ENCODE measurements at regions not wholly inside any gene's neighbourhood (a gene's known extent, or its start where the extent isn't known, plus 50 kb on each side); places are given as distances from the start of the nearest gene placed in this dataset.
A peak's percentile ranks its signal among the peaks of the same experiment; 100 is the strongest.
"Not testable (repeated sequence)": the region's sequence is repeated elsewhere in the genome, so short reads cannot be mapped to it uniquely, and the experiment has no call there.

DNA sequence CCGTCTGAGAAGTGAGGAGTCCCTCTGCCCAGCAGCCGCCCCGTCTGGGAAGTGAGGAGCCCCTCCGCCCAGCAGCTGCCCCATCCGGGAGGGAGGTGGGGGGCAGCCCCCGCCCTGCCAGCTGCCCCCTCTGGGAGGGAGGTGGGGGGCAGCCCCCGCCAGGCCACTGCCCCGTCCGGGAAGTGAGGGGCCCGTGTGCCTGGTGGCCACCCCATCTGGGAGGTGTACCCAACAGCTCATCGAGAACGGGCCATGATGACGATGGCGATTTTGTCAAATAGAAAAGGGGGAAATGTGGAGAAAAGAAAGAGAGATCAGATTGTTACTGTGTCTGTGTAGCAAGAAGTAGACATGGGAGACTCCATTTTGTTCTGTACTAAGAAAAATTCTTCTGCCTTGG lies 208.8 kb downstream of the KDM5D start:
- not testable (repeated sequence) for DNase-seq

DNA sequence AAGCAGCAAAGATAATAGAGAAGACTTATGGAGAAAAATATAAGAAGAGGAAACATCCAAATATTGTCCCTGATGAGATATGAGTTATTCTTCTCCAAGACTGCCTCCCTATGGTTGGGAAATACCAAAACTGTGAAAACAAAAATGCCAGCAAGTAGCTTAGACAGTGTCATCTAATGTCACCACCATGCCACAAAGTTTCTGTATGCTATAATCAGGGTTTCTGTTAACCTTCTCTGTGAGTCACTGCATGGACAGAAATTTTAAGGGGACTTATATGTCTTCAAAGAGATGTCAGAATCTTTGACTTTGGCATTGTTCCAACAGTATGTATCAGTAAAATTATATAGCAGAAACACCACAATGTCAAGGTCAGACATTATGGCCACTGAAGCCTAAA lies 222.6 kb downstream of the KDM5D start:
- no peak for DNase-seq

DNA sequence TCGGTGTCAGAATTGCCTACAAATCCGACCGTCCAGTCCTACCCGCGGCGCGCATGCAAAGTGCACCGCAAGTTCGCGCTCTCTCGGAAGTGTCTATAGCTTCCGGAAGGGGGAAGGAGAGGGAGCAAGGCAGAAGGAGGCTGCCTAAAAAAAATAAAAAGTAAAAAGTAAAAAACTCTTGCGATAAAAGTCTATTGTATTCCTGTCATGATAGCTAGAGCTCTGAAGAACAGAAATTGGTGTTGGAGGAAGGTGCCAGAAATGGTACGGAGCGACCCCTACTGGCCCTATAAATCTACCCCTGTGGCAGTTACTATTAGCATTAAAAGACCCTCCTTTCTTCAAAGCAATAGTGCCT lies 241.5 kb downstream of the KDM5D start:
- no peak for DNase-seq

DNA sequence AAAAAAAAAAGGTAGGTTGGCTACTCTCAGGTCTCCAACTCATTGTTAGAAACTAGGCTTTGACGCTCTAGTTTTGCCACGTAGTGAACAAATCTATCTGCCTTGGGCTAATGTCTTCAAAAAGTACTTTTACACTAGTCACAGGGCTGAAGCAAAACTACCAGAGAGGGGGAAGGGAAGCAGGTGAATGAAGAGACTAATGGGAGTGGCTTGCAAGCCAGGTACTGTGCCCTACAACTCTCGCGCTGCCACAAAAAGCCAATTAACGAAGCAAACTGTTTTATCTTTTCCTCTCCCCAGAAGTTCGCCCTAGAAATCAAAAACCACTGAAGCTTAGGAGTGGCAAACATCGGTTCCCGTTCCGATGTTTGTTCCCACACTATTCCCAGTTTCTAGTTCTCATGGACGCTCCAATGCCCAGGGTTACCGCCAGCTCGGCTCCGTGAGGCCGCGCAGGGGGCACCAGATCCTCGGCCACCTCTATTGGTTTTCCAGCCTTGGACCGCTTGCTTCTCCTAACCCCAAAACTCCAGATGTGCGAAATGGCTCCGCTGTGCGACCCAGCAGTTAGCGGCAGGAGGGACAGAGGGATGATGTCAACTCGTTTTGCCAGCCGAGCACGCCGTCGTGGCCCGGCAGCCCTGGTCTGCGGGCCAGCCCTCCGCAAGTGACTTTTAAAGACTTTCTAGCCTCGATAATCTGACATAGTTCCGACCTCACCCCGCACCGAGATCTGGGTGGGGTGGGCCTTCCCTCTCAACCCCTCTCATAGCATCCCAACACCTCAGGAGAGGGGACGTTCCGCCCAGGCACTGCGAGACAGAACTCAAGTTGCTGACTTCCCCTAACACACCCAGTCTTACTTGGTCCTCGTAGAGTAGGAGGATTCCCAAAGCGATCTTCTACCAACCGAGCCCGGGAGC lies 242.1 kb downstream of the KDM5D start:
- no peak for DNase-seq

DNA sequence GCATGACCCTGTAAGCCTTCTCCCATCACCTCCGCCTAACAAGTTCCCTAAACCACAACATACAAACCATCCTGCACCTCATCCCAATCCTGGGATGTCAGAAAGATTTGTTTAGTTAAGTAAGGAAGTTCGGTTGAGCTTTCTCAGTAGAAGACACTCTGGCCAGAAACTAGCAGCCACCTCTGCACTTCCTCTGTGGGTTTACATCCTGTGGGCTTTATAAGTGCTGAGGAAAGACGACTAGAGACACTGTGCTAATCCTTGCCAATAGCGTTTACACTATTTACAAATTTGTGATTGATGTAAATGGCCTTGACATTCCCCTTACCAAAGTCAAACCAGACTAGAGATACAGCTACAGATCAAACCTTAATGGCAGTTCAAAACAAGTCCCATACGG lies 246.0 kb downstream of the KDM5D start:
- no peak for DNase-seq

DNA sequence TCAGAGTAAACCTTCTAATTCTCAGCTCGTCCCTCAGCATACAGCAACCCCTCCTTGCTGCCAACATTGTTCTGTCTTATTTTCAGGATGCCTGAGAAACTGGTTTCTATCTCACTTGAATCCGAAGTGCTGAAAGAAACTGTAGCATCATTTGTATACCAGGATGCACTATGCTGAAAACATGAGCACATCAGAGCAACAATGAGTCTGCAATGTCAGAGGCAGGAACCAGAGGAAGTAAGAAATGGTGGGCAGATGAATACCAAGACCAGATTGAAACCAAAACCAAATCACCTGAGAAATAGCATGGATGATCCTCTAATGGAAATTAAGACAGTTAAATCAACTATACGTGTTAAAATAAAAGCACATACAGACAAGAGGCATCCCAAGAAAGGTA lies 257.0 kb downstream of the KDM5D start:
- no peak for DNase-seq

DNA sequence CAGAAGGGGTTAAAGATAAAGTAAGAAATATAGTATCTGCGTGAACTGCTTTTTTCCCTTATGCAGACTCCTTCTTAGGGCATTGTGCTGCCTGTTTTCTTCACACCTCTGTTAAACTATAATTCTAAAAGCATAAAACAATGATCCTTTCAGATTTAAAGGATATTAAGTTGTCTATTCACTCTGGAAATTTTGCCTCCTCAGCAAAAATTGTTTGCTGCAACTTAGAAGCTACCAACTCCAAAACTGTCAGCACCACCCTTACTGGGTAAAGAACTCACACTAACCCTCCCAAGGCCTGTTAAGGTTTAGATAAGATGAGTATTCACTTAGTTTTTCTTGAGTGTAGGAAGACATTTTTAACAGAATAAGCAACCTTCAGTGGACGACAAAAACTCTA lies 259.5 kb downstream of the KDM5D start:
- no peak for DNase-seq

DNA sequence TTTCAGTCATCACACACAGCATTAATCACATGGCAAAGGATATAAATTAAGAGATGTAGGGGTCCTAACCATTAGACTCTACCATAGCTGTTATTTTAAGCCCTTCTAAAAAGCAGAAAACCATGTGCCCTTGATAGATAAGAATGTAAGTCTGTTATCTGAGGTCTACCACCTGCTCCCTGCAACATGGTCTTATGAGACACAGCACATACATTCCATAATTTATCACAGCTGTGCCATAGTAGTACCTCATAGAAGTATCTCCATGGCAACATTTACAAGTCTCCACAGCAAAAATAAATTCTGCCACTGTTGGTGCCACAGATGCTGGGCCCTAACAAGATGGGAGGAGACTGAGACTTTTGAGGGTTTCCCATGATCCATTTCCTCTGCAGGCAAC lies 265.4 kb downstream of the KDM5D start:
- DNase-seq, result no peak

DNA sequence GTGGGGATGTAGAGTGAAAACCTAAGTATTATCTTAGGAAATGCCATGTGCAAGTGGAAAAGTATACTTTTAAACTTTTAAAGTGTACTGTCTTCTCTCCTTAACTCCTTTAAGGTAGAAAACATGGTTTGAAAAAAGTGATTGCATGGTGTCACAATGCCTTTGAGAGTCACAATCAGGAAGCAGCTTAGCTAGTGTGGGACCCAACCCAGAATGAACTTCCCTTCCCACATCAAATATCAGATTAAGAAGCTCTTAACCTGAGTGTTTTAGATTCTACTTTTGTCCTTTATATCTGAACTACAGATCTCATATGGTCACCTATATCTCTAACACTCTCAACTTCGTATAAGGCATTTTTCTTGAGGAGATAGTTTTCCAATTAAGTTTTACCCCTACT lies 266.6 kb downstream of the KDM5D start:
- DNase-seq, result no peak

DNA sequence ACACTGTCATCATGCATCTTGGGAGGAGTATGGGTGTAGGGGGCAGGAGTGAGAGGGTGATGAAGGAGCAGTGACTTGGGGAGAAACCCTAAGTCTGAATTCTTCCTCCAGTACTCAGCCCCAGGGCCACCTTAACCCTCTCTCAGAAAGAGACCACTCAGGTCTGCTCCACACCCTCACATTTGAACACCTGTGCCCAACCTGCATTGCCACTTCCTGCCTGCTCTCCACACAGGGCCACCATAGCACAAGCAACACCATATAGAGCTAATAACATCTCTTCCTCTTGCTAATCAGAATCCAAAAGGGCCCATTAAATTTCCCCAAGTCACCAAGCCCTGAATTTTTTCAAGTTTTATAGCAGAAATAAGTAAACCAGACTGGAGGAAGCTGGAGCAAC lies 278.7 kb downstream of the KDM5D start:
- no peak for DNase-seq

DNA sequence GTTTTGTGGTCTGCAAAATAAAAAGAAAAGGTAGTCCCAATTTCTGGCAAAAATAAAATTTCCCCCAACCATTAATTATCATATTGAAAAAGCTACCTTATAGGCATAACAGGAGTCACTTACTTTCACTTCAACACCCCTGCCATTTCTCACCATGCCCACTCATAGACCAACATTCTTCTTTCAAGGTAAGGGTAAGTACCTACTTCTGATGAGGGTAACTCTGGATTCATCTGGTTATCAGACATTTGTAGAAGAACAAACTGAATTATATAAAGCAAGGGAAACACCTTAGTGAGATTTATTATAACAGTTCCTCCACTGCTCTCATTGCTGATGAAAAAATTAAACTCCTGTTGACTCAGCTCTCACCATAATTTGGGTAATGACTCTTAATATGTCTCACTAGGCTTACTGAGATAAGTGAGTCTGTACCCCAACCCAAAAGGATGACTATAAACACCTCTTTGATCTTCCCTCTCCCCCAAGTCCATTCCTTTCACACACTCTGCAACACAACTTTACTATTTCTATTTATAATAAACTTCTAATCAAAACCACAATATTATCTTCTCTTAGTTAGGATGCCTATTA lies 287.6 kb downstream of the KDM5D start:
- no peak for DNase-seq

DNA sequence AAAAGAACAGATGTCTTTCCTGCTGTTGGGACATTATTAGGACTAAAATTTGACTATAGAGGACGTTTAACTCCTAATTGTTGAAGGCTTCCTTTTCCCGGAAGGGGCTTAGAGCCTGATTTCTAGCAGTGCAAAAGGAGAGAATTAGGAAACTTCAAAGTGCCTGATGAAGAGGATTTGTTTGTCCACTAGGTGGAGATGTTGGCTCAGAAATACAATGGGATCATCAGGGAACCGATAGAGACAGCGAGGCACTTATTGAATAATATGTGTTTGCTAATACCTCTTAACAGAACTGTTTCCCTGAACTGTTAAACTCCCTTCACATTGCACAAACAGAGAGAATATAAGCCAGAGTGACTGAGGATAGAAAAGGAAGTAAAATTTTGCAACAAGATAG lies 311.5 kb downstream of the KDM5D start:
- DNase-seq, result peak; percentile 22

DNA sequence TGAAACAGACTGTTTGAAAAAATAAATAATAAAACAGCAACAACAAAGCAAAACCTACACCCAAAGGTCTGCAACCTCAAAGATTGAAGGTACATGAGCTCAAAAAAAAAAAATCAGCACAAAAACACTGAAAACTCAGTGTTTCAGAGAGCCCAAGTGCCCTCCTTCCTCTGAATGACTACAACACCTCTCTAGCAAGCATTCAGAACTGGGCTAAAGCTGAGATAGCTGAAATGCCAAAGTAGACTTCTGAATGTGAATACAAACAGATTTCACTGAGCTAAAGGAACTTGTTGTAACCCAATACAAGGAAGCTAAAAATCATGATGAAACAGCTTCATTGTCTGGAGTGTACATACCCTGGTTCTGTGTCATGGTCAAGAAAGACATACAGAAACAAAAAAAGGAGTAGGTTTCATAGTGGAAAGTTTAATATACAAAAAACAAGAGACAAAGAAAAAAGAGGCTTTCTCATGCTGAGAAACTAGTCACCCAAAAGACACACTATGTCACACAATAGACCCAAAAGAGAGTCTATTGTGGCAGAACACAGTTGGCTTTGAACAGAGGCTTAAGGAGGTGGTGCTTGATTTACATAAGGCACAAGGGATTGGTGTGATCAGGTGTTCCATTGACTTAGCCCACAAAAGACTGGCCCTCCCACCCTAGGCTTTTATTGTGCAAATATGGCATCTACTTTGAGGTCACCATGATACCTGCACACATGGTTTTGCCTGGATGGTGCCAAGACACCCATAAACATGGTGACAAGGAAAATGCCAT lies 316.6 kb downstream of the KDM5D start:
- DNase-seq, result no peak

DNA sequence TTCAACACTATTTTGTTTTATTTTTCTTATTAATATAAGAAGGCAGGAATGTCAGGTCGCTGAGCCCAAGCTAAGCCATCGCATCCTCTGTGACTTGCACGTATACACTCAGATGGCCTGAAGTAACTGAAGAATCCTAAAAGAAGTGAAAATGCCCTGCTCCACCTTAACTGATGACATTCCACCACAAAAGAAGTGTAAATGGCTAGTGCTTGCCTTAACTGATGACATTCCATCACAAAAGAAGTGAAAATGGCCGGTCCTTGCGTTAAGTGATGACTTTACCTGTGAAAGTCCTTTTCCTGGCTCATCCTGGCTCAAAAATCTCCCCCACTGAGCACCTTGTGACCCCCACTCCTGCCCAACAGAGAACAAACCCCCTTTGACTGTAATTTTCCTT lies 317.3 kb downstream of the KDM5D start:
- not testable (repeated sequence) for DNase-seq

DNA sequence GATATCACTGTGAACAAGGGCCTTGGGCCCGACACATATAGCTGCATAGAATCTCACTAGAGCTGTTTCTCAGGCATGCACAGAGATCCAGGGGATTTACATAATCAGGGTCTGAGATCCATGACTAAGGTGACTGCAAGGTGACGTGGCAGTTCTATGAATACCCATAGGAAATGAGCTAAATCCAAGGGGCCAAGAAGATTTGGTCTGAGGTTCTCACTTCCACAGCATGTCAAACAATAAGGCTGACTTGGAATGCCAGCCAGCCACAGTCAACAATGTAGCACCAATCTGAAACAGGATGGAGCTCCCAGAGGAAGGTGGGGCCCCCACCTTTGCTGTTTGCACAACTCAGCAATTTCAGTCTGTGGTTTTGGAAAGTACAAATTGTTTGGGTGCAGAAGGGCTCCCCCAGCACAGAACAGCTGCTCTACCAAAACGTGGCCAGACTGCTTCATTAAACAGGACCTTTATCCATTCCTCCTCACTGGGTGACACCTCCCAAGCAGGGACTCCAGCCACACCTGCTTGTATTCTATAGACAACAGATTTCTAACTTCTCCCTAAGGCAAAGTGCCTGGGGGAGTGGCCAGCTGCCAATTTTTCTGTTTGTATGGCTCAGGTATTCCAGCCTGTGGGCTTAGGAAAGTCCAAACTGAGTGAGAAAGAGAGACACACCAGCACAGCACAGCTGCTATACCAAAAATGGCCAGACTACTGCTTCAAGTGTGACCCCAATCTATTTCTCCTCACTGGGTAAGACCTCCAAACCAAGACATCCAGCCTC lies 333.4 kb downstream of the KDM5D start:
- DNase-seq, result no peak

DNA sequence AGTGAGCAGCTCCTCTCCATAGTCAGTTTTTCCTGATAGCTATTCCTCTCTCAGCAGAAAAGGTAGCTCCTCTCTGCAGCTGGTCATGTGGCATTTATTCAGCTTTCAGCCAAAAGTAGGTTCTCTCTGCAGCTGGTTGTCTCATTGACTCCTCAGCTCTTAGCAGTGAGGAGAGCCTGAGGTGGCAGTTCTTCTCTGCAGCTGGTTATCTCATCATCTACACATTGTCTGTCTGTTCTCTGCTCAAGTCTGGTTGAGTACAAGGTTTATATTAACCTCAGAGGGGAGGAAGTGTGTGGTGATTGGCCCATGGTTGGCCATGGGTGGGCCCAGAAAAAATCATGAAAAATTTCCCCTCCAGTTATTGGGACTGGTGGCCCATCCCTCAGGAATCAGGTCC lies 338.3 kb downstream of the KDM5D start:
- no peak for DNase-seq

DNA sequence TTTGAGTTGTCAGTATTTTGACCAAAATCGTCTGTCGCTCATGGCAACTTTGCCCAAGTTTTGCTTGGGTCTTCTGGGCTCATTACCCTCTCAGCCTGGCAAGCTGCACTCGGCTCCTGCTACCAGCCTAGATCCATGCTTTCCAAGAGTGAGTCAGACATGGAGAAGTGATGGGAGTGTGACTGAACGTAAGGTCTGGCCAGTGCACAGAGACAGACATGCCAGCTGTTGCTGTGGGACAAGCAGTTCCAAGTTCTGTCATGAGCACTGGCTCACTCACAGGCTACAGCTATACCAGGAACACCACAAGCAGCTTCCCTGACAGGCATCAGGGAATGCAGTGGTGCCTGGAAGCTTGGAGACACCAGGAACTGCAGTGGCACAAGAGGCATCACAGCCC lies 338.9 kb downstream of the KDM5D start:
- no peak for DNase-seq

DNA sequence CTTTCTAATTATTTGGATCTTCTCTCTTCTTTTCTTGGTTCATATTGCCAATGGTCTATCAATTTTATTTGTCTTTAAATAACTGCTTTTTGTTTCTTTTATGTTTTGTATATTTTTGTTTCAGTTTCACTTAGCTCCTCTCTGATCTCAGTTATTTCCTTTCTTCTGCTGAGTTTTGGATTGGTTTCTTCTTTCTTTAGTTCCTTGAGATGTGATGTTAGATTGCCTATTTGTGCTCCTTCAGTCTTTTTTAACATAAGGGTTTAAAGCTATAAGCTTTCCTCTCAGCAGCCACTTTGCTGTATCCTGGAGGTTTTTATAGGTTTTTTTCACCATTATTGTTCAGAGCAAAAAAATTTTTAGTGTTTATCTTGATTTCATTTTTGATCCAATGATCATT lies 351.6 kb downstream of the KDM5D start:
- DNase-seq, result no peak

DNA sequence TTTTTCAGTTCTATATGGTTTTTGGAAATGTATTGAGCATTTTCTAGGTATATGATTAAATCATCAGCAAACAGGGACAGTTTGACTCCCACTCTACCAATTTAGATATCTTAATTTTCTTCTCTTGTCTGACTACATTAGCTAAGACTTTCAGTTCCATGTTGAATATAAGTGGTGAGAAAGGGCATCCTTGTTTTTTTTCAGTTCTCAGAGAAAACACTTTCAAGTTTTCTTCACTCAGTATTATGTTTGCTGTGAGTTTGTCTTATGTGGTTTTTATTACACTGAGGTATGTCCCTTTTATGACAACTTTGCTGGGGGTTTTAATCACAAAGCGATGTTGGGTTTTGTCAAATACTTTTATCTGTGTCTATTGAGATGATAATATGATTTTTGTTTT lies 352.6 kb downstream of the KDM5D start:
- DNase-seq, result no peak

DNA sequence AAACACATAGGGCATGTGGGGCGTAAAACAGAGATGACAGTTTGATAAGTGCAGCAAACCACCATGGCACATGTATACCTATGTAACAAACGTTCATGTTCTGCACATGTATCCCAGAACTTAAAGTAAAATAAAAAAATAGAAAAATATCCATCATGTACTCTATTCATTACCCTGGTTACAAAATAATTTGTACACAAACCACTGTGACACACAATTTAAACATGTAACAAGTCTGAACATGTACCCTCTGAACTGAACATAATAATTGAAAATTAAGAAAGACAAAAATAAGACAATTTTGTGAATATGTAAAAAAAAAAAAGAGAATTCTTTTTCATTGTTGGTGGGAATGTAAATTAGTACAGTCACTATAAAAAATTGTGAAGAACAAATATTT lies 379.2 kb downstream of the KDM5D start:
- DNase-seq, result no peak

DNA sequence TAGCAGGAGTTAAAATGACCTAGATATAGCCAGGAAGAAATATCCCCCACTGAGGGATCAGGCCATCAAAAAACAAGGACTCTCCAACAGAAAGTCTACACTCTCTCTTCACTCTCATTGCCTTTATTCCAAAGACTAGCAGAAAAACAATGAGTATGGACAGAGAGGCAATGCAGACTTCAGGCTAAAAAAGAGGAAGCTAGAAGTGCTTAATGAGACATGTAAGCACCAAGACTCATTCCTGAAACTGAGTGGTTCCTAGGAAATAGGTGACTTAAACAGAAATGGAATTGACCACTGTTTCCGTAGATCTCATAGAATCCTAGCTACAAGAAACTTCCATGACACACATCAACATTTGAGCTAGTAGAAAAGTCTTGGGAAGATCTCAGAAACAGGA lies 387.3 kb downstream of the KDM5D start:
- no peak for DNase-seq

DNA sequence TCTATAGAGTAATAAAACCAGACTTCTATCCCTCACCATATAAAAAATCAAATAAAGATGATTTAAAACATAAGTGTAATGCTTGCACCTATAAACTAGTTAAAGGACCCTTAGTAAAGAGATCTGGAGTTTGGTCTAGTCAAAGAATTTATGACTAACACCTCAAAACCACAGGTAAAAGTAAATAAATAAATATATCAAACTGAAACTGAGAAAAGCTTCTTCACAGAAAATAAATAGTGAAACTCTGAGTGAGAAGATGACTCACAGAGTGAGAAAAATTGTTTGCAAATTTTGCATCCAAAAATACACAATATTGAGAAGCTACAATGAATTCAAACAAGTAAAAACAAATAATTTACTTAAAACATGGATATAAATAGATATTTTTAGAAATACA lies 387.8 kb downstream of the KDM5D start:
- no peak for DNase-seq

DNA sequence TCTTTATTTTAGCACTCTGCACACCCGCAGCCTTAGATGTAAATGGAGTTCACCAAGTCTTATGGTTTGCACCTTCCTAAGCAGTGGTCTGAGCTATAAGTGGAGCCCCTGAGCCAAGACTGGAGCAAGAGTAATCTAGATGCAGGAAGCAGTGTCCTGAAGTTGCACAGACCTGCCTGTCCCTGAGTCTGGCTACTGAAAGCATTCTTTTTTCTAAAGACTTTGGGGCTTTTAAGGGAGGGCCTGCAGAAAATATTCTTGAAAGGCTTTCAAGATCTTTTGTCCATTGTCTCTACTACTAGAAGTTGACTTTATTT lies 389.7 kb downstream of the KDM5D start:
- no peak for DNase-seq

All from fibroblast of skin of right quadriceps (primary cell).